Myocyte (in vitro differentiated cells): ENCODE measurements at regions not wholly inside any gene's neighbourhood (a gene's known extent, or its start where the extent isn't known, plus 50 kb on each side); places are given as distances from the start of the nearest gene placed in this dataset.
"Not testable (repeated sequence)": the region's sequence is repeated elsewhere in the genome, so short reads cannot be mapped to it uniquely, and the experiment has no call there.

ENCODE experiments used
- DNase-seq: peaks from one replicate; pipeline ENCODE4 v3.0.0-alpha.2; 2012; ENCODE audit warnings: low read depth

GRCh38 chr4:71081192-71081591, 87.7 kb downstream of the DCK start:
- peak; percentile 26 for DNase-seq

- no peak for DNase-seq
These were observed 100.3 kb downstream of the DCK start for GRCh38 chr4:71093745-71094144.

GRCh38 chr4:71094201-71094600, 100.8 kb downstream of the DCK start:
- no peak for DNase-seq

- DNase-seq: no peak
These were observed 101.7 kb downstream of the DCK start for GRCh38 chr4:71095141-71095540.

GRCh38 chr4:71095545-71095944, 102.1 kb downstream of the DCK start:
- no peak for DNase-seq

GRCh38 chr4:71107726-71108125, 114.3 kb downstream of the DCK start:
- no peak for DNase-seq

- no peak for DNase-seq
These were observed 117.0 kb downstream of the DCK start for GRCh38 chr4:71110499-71110898.

- not testable (repeated sequence) for DNase-seq
These were observed 117.7 kb downstream of the DCK start for GRCh38 chr4:71111133-71111532.

- no peak for DNase-seq
These were observed 119.8 kb downstream of the DCK start for GRCh38 chr4:71113294-71113693.

- DNase-seq: no peak
These were observed 127.5 kb downstream of the DCK start for GRCh38 chr4:71120831-71121524.

- no peak for DNase-seq
These were observed 130.5 kb downstream of the DCK start for GRCh38 chr4:71123951-71124350.

GRCh38 chr4:71125137-71125536, 131.7 kb downstream of the DCK start:
- DNase-seq: no peak

GRCh38 chr4:71126719-71127118, 133.3 kb downstream of the DCK start:
- DNase-seq: peak; percentile 29

- peak; percentile 60 for DNase-seq
These were observed 137.6 kb downstream of the DCK start for GRCh38 chr4:71130827-71131603.

- no peak for DNase-seq
These were observed 139.0 kb downstream of the DCK start for GRCh38 chr4:71132486-71132885.

- DNase-seq: no peak
These were observed 140.0 kb downstream of the DCK start for GRCh38 chr4:71133491-71133890.

- DNase-seq: no peak
These were observed 142.6 kb downstream of the DCK start for GRCh38 chr4:71136071-71136470.

GRCh38 chr4:71138007-71138615, 144.7 kb downstream of the DCK start:
- no peak for DNase-seq

GRCh38 chr4:71140563-71140962, 147.1 kb downstream of the DCK start:
- no peak for DNase-seq

GRCh38 chr4:71141125-71141524, 147.7 kb downstream of the DCK start:
- no peak for DNase-seq

GRCh38 chr4:71147261-71147660, 153.8 kb downstream of the DCK start:
- DNase-seq: no peak

GRCh38 chr4:71148545-71148944, 155.1 kb downstream of the DCK start:
- DNase-seq: no peak
